ENCODE measurements at regions not wholly inside any gene's neighbourhood (a gene's known extent, or its start where the extent isn't known, plus 50 kb on each side); places are given as distances from the start of the nearest gene placed in this dataset.

- no peak for DNase-seq
These were observed 197.8 kb downstream of the TTC8 start for GRCh38 chr14:89022274-89022673.

- peak; percentile 79 for DNase-seq
These were observed 200.2 kb downstream of the TTC8 start for GRCh38 chr14:89024691-89025090.

- no peak for DNase-seq
These were observed 201.2 kb downstream of the TTC8 start for GRCh38 chr14:89025561-89026236.

- no peak for DNase-seq
These were observed 202.8 kb downstream of the TTC8 start for GRCh38 chr14:89027097-89027740.

- no peak for DNase-seq
These were observed 204.1 kb downstream of the TTC8 start for GRCh38 chr14:89028462-89029134.

GRCh38 chr14:89029961-89030694 lies 205.7 kb downstream of the TTC8 start:
- no peak for DNase-seq

GRCh38 chr14:89030921-89031320 lies 206.5 kb downstream of the TTC8 start:
- no peak for DNase-seq

- DNase-seq = no peak
These were observed 207.7 kb downstream of the TTC8 start for GRCh38 chr14:89032086-89032649.

GRCh38 chr14:89033756-89034155 lies 209.3 kb downstream of the TTC8 start:
- no peak for DNase-seq

GRCh38 chr14:89036371-89036770 lies 211.9 kb downstream of the TTC8 start:
- no peak for DNase-seq

- DNase-seq = no peak
These were observed 212.6 kb downstream of the TTC8 start for GRCh38 chr14:89037065-89037464.

GRCh38 chr14:89040080-89040459 lies 215.6 kb downstream of the TTC8 start:
- DNase-seq = no peak

GRCh38 chr14:89040460-89041256 lies 216.2 kb downstream of the TTC8 start:
- DNase-seq = peak; percentile 88

GRCh38 chr14:89041257-89041582 lies 216.8 kb downstream of the TTC8 start:
- DNase-seq = no peak

- no peak for DNase-seq
These were observed 217.6 kb downstream of the TTC8 start for GRCh38 chr14:89042021-89042420.

- no peak for DNase-seq
These were observed 228.9 kb downstream of the TTC8 start for GRCh38 chr14:89053303-89053702.

- no peak for DNase-seq
These were observed 231.9 kb downstream of the TTC8 start for GRCh38 chr14:89056394-89056793.

- DNase-seq = no peak
These were observed 234.2 kb downstream of the TTC8 start for GRCh38 chr14:89058697-89059096.

GRCh38 chr14:89060191-89060590 lies 235.7 kb downstream of the TTC8 start:
- no peak for DNase-seq

- no peak for DNase-seq
These were observed 237.2 kb downstream of the TTC8 start for GRCh38 chr14:89061696-89062095.

- DNase-seq = no peak
These were observed 241.4 kb downstream of the TTC8 start for GRCh38 chr14:89065879-89066278.

GRCh38 chr14:89067293-89067972 lies 243.0 kb downstream of the TTC8 start:
- no peak for DNase-seq

Measured in NCI-H446 treated with DMSO at 0.1 percent for 48 hours (cell line).